ENCODE measurements at regions not wholly inside any gene's neighbourhood (a gene's known extent, or its start where the extent isn't known, plus 50 kb on each side); places are given as distances from the start of the nearest gene placed in this dataset.

GRCh38 chr7:118298771-118299170 lies 74.3 kb downstream of the ANKRD7 start:
- DNase-seq = no peak

- DNase-seq = no peak
These were observed 75.7 kb downstream of the ANKRD7 start for GRCh38 chr7:118300177-118300576.

- DNase-seq = no peak
These were observed 79.6 kb downstream of the ANKRD7 start for GRCh38 chr7:118304100-118304499.

GRCh38 chr7:118305671-118306070 lies 81.2 kb downstream of the ANKRD7 start:
- no peak for DNase-seq

- DNase-seq = no peak
These were observed 82.3 kb downstream of the ANKRD7 start for GRCh38 chr7:118306771-118307170.

GRCh38 chr7:118311121-118311836 lies 86.8 kb downstream of the ANKRD7 start:
- no peak for DNase-seq

- DNase-seq = no peak
These were observed 87.5 kb downstream of the ANKRD7 start for GRCh38 chr7:118312051-118312450.

- no peak for DNase-seq
These were observed 88.5 kb downstream of the ANKRD7 start for GRCh38 chr7:118312966-118313365.

- DNase-seq = no peak
These were observed 100.4 kb downstream of the ANKRD7 start for GRCh38 chr7:118324790-118325449.

- DNase-seq = no peak
These were observed 100.9 kb downstream of the ANKRD7 start for GRCh38 chr7:118325450-118325808.

GRCh38 chr7:118327174-118327573 lies 102.7 kb downstream of the ANKRD7 start:
- DNase-seq = no peak

- DNase-seq = no peak
These were observed 104.2 kb downstream of the ANKRD7 start for GRCh38 chr7:118328505-118329211.

GRCh38 chr7:118330388-118330787 lies 105.9 kb downstream of the ANKRD7 start:
- no peak for DNase-seq

- no peak for DNase-seq
These were observed 122.2 kb downstream of the ANKRD7 start for GRCh38 chr7:118346748-118347147.

GRCh38 chr7:118349604-118350003 lies 125.1 kb downstream of the ANKRD7 start:
- no peak for DNase-seq

- DNase-seq = no peak
These were observed 125.8 kb downstream of the ANKRD7 start for GRCh38 chr7:118350260-118350659.

GRCh38 chr7:118352867-118353453 lies 128.5 kb downstream of the ANKRD7 start:
- no peak for DNase-seq

- no peak for DNase-seq
These were observed 141.9 kb downstream of the ANKRD7 start for GRCh38 chr7:118366363-118366762.

GRCh38 chr7:118368958-118369357 lies 144.5 kb downstream of the ANKRD7 start:
- no peak for DNase-seq

GRCh38 chr7:118369987-118370386 lies 145.5 kb downstream of the ANKRD7 start:
- no peak for DNase-seq

GRCh38 chr7:118372530-118372929 lies 148.0 kb downstream of the ANKRD7 start:
- no peak for DNase-seq

- no peak for DNase-seq
These were observed 165.1 kb downstream of the ANKRD7 start for GRCh38 chr7:118389629-118390028.
